ENCODE measurements at regions not wholly inside any gene's neighbourhood (a gene's known extent, or its start where the extent isn't known, plus 50 kb on each side); places are given as distances from the start of the nearest gene placed in this dataset.

GRCh38 chr13:105579821-105580710, 955.4 kb downstream of the EFNB2 start:
- Histone ChIP-seq H3K27ac (ENCODE audit: low read depth, low read length) (no peak overlapping the region), H4K20me1 (ENCODE audit: control insufficient read depth, insufficient read depth, low read depth, low read length) (no peaks in the 10 kb centered on the region), H3K4me2 (ENCODE audit: low read length) (no peak overlapping the region), H3K4me3 (ENCODE audit: low read length) (no peak overlapping the region), H3K36me3 (ENCODE audit: control insufficient read depth, low read length) (no peaks in the 10 kb centered on the region), H3K79me2 (ENCODE audit: control insufficient read depth, low read length) (no peaks in the 10 kb centered on the region), H3K9me2 (replicated peaks; ENCODE audit: control insufficient read depth, low read length) (no peaks in the 10 kb centered on the region; the same call in 1 of the 2 replicates), H3K9me3 (ENCODE audit: control insufficient read depth, insufficient read depth, low read length) (no peaks in the 10 kb centered on the region; the same call in 1 of the 2 replicates), H3K4me1 (ENCODE audit: control insufficient read depth, low read length) (no peaks in the 10 kb centered on the region), H3K27me3 (ENCODE audit: control insufficient read depth, low read length) (no peaks in the 10 kb centered on the region), H3F3A (ENCODE audit: control insufficient read depth, insufficient read depth) (no peaks in the 10 kb centered on the region)
- no peak for TF ChIP-seq CTCF (IDR thresholded peaks at IDR 0.05; ENCODE audit: low read depth, low read length, poor library complexity, severe bottlenecking)

GRCh38 chr13:105573136-105573535, 962.3 kb downstream of the EFNB2 start:
- no peaks in the 10 kb centered on the region for H3K36me3 ChIP-seq (ENCODE audit: control insufficient read depth, low read length)
- H4K20me1 ChIP-seq (ENCODE audit: control insufficient read depth, insufficient read depth, low read depth, low read length): no peaks in the 10 kb centered on the region
- no peak overlapping the region for H3K4me3 ChIP-seq (ENCODE audit: low read length)
- no peak for TF ChIP-seq EZH2phosphoT487 (IDR thresholded peaks at IDR 0.05; ENCODE audit: borderline replicate concordance, low read length)
- TF ChIP-seq CTCF (IDR thresholded peaks at IDR 0.05; ENCODE audit: low read depth, low read length, poor library complexity, severe bottlenecking): no peak
- no peak overlapping the region for H3K4me2 ChIP-seq (ENCODE audit: low read length)
- no peak overlapping the region for H3K27ac ChIP-seq (ENCODE audit: low read depth, low read length)
- H3K79me2 ChIP-seq (ENCODE audit: control insufficient read depth, low read length): no peaks in the 10 kb centered on the region
- H3K4me1 ChIP-seq (ENCODE audit: control insufficient read depth, low read length): no peaks in the 10 kb centered on the region
- H3F3A ChIP-seq (ENCODE audit: control insufficient read depth, insufficient read depth): no peaks in the 10 kb centered on the region
- H3K9me2 ChIP-seq (replicated peaks; ENCODE audit: control insufficient read depth, low read length): no peaks in the 10 kb centered on the region
- H3K27me3 ChIP-seq (ENCODE audit: control insufficient read depth, low read length): no peaks in the 10 kb centered on the region
- no peaks in the 10 kb centered on the region; the same call in 1 of the 2 replicates for H3K9me3 ChIP-seq (ENCODE audit: control insufficient read depth, insufficient read depth, low read length)

- Histone ChIP-seq H4K20me1 (ENCODE audit: control insufficient read depth, insufficient read depth, low read depth, low read length) (no peaks in the 10 kb centered on the region), H3K79me2 (ENCODE audit: control insufficient read depth, low read length) (no peaks in the 10 kb centered on the region), H3K9me2 (replicated peaks; ENCODE audit: control insufficient read depth, low read length) (no peaks in the 10 kb centered on the region), H3K4me1 (ENCODE audit: control insufficient read depth, low read length) (no peaks in the 10 kb centered on the region), H3F3A (ENCODE audit: control insufficient read depth, insufficient read depth) (no peaks in the 10 kb centered on the region), H3K4me3 (ENCODE audit: low read length) (no peak overlapping the region), H3K9me3 (ENCODE audit: control insufficient read depth, insufficient read depth, low read length) (no peaks in the 10 kb centered on the region; the same call in 1 of the 2 replicates), H3K27me3 (ENCODE audit: control insufficient read depth, low read length) (no peaks in the 10 kb centered on the region), H3K36me3 (ENCODE audit: control insufficient read depth, low read length) (no peaks in the 10 kb centered on the region), H3K4me2 (ENCODE audit: low read length) (no peak overlapping the region), H3K27ac (ENCODE audit: low read depth, low read length) (no peak overlapping the region)
- TF ChIP-seq EZH2phosphoT487 (IDR thresholded peaks at IDR 0.05; ENCODE audit: borderline replicate concordance, low read length) (no peak), CTCF (IDR thresholded peaks at IDR 0.05; ENCODE audit: low read depth, low read length, poor library complexity, severe bottlenecking) (no peak)
These were observed 963.1 kb downstream of the EFNB2 start for GRCh38 chr13:105572401-105572800.
